GM18526 (cell line): ENCODE measurements at regions not wholly inside any gene's neighbourhood (a gene's known extent, or its start where the extent isn't known, plus 50 kb on each side); places are given as distances from the start of the nearest gene placed in this dataset.

Source experiments
- POLR2A ChIP-seq: IDR thresholded peaks from 3 replicates; pipeline ENCODE4 v1.6.1; 2011; ENCODE audit not compliant: insufficient read length; ENCODE audit errors: extremely low read depth

GRCh38 chr6:105568142-105568541, 165.3 kb upstream of the PREP start:
- TF ChIP-seq POLR2A: no peak

DNA sequence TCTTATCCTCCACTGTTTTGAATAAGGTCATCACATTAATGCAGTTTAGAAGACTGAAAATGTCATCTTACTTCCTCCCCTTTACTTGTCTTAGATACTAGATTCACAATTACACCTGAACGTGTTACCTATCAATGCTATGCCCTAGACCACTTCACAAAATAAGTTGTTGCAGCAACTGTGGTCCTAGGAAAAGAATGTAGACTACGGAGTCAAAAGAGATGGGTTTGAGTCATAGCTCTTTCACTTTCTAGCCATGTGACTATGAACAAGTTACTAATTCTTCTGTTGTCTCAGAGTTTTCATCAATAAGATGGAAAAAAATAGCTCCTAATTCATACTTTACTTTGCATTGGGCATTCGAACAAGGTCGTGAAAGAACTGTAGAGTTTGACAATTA, 164.3 kb upstream of the PREP start:
- TF ChIP-seq POLR2A: no peak

DNA sequence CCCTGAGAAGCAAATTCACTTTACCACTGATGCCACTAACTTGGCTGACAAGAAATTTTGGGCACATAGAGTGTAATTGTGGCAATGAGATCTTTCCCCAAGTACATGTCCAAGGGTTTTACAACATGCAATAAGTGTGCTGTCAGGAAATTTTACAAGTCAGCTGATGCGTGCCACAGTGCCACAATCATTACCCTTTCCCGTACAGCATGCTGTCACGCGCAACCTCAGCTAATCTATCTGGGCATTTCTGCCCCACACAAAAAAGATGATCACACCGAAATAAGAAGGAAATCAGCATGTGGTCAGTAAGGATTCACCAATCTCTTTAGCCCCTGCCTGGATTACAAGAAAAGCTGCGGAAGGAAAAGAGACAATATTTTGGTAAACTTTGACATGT, 163.6 kb upstream of the PREP start:
- TF ChIP-seq POLR2A: no peak

DNA sequence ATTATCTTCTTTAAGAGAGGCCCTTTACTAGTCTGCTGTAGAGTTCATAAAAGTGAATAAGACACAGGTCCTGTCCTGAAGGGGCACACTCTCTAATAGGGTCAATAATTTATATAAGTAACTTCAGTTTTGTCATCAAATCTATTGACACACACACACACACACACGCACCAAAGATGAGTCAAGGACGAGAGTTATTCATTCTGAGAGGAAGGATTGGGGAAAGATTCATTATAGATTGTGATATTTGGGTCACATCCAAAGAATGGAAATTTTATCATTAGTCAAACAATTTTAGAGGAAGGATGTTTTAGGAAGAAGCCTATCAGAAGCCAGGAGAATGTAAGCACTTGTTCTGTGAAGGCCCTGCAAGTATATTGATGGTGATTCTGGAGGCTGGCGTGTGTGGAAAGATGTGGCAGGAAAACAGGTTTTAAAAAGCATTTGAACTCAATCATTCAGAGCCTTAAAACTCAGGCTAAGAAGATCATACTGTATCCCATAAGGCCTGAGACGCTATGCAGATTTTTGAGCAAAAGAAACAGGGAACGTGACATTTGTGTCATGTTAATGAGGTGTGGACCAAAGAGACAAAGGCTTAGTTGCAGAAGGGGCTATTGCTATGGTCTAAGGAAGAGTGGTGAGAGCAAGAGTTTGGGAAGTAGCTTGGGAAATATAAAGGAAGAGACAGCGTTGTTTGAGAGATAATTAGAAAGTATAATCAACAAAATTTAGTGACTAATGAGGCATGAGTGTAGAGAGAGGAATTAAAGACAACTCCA, 161.4 kb upstream of the PREP start:
- no peak for TF ChIP-seq POLR2A

DNA sequence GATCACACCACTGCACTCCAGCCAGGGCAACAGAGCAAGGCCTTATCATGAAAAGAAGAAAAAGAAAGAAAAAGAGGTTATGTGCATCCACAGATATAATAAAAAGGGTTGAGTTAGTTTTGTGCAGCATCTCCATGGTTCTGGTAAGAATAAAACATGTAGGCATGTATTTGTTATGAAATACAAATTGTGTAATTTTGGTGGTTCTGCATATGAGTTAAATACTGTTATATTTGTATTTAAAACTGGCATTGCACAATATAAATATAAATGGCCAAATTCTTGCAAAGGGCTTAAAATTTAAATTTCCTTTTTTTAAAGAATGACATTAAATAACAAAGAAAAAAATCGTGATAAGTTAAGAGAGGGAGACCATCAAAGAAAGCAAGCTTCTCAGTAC, 159.1 kb upstream of the PREP start:
- no peak for TF ChIP-seq POLR2A

- no peak for TF ChIP-seq POLR2A
Measured at GRCh38 chr6:105561486-105561885, 158.6 kb upstream of the PREP start.

DNA sequence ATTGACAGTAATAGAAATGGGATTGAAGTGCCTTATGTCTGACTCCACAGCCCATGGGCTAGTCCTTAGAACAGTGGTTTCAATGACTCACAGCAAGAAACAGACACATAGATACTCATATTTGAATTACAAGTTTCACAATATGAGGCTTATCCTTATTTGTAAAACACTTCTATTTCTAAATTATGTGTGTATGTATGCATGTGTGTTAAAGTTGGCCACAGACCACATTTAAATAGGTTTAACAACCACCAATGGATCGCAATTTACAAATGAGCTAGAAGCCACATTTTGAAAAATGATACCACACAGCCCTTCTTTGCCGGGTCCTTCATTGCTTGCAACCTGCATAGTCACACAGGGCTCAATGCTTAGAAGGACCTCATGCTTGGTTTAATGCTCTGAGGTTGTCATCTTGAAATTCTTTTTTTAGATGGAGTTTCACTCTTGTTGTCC, 157.8 kb upstream of the PREP start:
- TF ChIP-seq POLR2A: no peak

DNA sequence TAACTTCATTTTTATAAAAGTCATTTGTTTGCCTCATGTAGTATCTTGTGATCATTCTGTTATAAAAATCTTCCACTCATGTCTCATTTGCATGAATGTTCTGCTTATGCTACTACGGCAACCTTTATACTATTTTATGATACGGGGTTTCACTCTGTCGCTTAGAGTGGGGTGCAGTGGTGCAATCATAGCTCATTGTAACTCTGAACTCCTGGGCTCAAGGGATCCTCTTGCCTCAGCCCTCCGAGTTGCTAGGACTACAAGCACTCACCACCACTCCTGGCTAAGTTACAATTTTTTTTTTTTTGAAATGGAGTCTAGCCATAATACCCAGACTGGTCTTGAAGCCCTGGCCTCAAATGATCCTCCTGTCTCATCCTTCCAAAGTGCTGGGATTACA, 154.4 kb upstream of the PREP start:
- TF ChIP-seq POLR2A: no peak

- no peak for TF ChIP-seq POLR2A
Measured at GRCh38 chr6:105553171-105553570, 150.3 kb upstream of the PREP start.

- TF ChIP-seq POLR2A: no peak
Measured at GRCh38 chr6:105550955-105551620, 148.2 kb upstream of the PREP start.

DNA sequence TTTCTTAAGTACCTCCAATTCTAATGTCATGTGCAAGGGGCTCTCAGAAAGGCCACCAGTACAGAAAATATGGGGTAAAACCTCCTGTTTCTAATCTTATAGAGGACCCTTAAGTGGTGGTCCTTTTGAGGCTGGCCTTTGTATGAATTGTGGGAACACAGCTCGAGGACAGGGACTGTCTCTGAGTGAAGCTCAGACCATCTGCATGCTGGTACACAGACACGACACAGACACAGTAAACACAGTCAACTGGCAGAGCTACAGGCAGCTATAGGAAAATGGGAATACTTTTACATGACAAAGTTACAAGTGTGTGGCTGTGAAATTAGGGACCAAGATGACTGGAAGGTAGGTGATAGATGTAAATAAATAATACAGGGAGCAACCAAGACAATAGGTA, 143.9 kb upstream of the PREP start:
- TF ChIP-seq POLR2A: no peak

- no peak for TF ChIP-seq POLR2A
Measured at GRCh38 chr6:105545947-105546731, 143.3 kb upstream of the PREP start.

DNA sequence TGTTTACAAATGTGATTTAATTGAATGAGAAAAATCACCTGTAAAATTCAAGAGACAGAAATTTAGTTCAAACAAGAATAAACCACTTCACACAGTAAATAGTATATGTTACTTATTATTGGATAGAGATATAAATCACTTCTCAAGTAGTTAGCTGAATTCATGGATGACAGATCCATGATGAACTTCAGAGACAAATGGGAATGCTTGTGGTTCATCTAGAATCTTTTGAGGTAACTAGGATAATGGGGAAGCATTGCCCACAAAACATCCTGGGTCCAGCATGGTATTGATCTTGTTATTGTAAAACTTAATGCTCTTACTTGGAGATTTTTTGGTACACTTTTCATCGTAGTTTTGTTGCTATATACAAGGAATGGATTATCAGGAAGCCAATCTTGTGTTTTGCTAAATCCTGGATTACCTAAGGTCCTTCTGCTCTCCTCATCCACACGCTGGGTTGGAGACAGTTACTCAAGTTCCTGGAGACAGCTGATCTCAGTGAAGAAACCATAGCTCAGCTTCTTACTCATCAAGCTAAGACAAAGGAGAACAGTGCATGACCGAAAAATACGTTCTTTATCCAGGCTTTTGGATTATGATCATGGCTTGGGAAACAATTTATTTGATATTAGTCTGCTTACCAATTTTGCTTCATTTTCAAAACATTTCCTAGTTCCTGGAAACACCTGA, 142.5 kb upstream of the PREP start:
- TF ChIP-seq POLR2A: no peak

GRCh38 chr6:105539911-105540310, 137.0 kb upstream of the PREP start:
- no peak for TF ChIP-seq POLR2A

GRCh38 chr6:105537981-105538578, 135.2 kb upstream of the PREP start:
- TF ChIP-seq POLR2A: no peak
